IMR-90 (cell line): ENCODE measurements at regions not wholly inside any gene's neighbourhood (a gene's known extent, or its start where the extent isn't known, plus 50 kb on each side); places are given as distances from the start of the nearest gene placed in this dataset.

ENCODE experiments used
- MAFK ChIP-seq: IDR thresholded peaks from 2 replicates; pipeline ENCODE4 v1.6.1; 2012; ENCODE audit warnings: low read depth, low read length, improper control_type of control experiment
- POLR2A ChIP-seq: IDR thresholded peaks from 2 replicates; pipeline ENCODE4 v1.6.1; 2012; ENCODE audit warnings: mild to moderate bottlenecking, low read depth, low read length
- TF ChIP-seq, protein P1 (sequence below): conservative IDR thresholded peaks from 2 replicates; pipeline ENCODE4 v1.5.1; 2012; ENCODE audit warnings: mild to moderate bottlenecking, low read depth, low read length, improper control_type of control experiment
- TF ChIP-seq, protein P2 (sequence below): fragments of 150-350 bp; IDR thresholded peaks from 2 replicates; pipeline ENCODE4 v1.6.1; 2016; ENCODE audit warnings: low read depth, mild to moderate bottlenecking, low read length, moderate library complexity, borderline replicate concordance

DNA sequence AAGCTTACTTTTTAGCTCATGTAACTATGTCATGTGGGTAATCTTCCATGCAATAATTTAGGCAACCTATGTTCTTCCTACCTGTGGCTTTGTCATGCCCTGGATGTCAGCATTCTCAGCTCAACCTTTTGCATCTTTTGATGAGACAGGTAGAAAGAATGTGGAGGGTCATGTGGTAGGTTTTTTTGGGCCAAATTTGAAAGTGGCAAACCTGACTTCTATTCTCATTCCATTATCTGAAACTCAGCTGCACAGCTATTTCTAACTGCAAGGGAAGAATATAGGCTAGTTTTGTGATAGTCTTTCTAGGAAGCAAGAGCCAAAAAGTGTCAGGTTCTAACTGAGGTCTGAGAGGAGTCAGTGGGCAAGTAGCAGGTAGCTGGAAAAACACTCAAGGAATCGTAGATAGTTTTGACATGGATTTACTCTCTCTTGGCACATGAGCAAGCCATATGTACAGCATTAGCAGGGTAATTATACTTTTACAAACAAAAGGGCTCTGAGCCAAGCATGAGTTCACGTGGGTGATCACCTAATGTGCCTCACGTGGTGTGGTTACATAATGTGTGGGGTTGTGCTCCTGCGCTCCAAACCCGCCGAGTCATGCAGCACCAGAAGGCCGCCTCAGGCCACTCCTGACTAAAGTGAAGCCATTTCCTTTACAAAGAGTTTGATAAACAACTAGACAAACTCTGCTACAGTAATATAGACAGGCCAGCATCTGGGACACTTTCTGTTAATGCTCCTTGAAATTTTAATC is 1013.8 kb downstream of the PLA2G4A start:
- TF ChIP-seq, protein P1, sequence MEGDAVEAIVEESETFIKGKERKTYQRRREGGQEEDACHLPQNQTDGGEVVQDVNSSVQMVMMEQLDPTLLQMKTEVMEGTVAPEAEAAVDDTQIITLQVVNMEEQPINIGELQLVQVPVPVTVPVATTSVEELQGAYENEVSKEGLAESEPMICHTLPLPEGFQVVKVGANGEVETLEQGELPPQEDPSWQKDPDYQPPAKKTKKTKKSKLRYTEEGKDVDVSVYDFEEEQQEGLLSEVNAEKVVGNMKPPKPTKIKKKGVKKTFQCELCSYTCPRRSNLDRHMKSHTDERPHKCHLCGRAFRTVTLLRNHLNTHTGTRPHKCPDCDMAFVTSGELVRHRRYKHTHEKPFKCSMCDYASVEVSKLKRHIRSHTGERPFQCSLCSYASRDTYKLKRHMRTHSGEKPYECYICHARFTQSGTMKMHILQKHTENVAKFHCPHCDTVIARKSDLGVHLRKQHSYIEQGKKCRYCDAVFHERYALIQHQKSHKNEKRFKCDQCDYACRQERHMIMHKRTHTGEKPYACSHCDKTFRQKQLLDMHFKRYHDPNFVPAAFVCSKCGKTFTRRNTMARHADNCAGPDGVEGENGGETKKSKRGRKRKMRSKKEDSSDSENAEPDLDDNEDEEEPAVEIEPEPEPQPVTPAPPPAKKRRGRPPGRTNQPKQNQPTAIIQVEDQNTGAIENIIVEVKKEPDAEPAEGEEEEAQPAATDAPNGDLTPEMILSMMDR, result no peak
- TF ChIP-seq MAFK (no peak), POLR2A (no peak)
- TF ChIP-seq, protein P2, sequence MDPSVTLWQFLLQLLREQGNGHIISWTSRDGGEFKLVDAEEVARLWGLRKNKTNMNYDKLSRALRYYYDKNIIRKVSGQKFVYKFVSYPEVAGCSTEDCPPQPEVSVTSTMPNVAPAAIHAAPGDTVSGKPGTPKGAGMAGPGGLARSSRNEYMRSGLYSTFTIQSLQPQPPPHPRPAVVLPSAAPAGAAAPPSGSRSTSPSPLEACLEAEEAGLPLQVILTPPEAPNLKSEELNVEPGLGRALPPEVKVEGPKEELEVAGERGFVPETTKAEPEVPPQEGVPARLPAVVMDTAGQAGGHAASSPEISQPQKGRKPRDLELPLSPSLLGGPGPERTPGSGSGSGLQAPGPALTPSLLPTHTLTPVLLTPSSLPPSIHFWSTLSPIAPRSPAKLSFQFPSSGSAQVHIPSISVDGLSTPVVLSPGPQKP, result no peak
